ENCODE measurements at regions not wholly inside any gene's neighbourhood (a gene's known extent, or its start where the extent isn't known, plus 50 kb on each side); places are given as distances from the start of the nearest gene placed in this dataset.

DNA sequence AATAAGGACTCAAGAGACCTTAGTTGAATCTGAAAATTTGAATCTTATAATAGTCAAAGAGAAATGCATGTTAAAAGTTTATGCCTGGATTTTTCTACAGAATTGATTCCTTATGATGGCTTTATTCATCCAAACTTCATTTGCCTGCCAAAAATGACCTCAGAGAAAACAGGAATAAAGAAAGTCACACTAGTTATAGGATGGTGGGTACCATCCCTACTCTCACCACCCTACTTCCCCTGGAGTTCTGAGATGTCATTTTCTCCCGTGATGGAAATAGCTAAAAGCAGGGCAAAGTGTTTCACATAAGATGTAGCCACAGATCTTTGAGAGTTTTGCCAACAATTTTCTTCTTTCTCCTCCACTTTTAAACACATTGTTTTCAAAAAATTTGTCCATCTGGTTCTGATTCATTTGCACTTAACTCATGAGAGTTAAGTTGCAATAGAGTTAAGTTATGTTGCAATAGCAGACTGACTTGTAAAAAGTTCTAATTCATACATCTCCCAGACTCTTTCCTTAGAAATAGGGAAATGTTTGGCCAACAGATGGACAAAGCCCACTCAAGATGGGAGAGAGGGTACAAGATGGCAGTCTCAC is 384.6 kb downstream of the PLPP3 start:
- no peak overlapping the region for H3K27ac Mint-ChIP-seq
- no peaks in the 10 kb centered on the region for H3K36me3 Mint-ChIP-seq (ENCODE audit: low read depth)
- no peak overlapping the region for H3K4me3 Mint-ChIP-seq
- CTCF ChIA-PET = no interaction called here
- no peak for DNase-seq
- H3K27me3 Mint-ChIP-seq = no peaks in the 10 kb centered on the region
- POLR2A ChIA-PET = no interaction called here
- H3K4me1 Mint-ChIP-seq = no peaks in the 10 kb centered on the region
- no peaks in the 10 kb centered on the region for H3K9me3 Mint-ChIP-seq

DNA sequence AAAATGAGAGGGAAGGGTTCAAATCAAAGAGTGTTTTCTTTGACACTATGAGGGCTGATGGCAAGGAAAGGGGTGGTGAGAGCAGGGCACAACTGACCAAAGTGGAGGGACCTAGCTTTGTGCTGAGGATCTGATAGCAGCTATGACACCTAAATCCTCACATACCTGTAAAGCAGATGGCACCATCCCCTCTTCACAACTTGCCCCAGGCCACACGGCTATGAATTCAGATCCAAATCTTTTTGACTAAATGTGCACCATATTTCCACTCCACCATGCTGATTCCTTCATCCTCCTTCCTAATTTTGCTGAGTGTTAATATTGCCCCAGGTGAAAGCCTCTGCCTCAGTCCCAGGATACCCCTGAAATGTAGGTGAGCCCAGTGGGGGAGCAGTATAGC is 385.7 kb downstream of the PLPP3 start:
- H3K27me3 Mint-ChIP-seq = no peaks in the 10 kb centered on the region
- H3K4me3 Mint-ChIP-seq = no peak overlapping the region
- no peak overlapping the region for H3K27ac Mint-ChIP-seq
- POLR2A ChIA-PET = no interaction called here
- no peaks in the 10 kb centered on the region for H3K36me3 Mint-ChIP-seq (ENCODE audit: low read depth)
- no peaks in the 10 kb centered on the region for H3K9me3 Mint-ChIP-seq
- no peaks in the 10 kb centered on the region for H3K4me1 Mint-ChIP-seq
- no peak for DNase-seq
- CTCF ChIA-PET = interaction anchor here (0.5 kb wide), 1 partner anchor 493 kb away, joined by 3 read pairs; no protein-coding TSS in a partner anchor

DNA sequence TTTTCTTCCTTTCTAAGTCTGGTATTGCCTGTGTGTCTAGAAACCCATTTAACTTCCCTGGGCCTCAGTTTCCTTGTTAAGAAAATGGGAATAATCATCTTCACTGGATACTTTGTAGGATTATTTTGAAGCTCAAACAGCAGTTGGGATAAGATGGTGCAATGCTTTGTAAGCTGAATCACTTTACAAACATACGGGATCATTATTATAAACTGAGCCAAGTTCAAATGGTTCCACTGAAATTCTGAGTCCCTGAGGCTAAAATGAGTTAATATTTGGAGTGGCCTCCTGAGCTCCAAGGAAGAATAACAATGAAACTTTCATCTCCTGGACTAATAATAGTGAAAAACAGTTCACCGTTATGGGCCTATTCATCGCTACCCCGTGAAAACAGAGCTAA is 388.0 kb downstream of the PLPP3 start:
- Mint-ChIP-seq H3K4me3 (no peak overlapping the region), H3K36me3 (ENCODE audit: low read depth) (no peaks in the 10 kb centered on the region), H3K4me1 (no peaks in the 10 kb centered on the region), H3K9me3 (no peaks in the 10 kb centered on the region), H3K27ac (no peak overlapping the region), H3K27me3 (no peaks in the 10 kb centered on the region)
- ChIA-PET CTCF (no interaction called here), POLR2A (no interaction called here)
- DNase-seq = no peak

DNA sequence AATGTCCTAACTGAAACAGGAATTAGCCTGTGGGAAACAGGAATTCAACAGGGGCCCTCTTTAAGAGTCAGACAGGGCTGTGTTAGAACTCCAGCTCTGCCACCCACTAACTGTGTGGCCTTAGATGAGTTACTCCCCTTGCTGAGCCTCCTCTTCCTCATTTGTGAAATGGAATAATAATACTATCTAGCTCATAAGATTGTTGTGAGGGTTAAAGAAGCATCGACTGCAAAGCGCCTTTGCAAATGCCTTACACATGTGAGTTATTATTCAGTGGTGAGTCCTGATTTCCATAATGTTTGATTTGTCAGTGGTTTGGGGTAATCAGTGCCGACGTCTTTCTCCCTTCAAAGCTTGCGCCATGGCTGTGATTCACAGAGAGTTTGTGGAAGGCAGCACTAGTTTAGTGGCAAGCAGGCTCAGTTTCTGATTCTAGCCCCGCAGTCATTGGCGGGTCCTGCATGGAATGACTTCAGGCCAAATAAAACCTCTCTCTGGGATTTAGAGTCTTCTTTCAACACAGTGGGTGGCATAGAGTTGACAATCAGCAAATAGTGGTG is 388.5 kb downstream of the PLPP3 start:
- POLR2A ChIA-PET = no interaction called here

DNA sequence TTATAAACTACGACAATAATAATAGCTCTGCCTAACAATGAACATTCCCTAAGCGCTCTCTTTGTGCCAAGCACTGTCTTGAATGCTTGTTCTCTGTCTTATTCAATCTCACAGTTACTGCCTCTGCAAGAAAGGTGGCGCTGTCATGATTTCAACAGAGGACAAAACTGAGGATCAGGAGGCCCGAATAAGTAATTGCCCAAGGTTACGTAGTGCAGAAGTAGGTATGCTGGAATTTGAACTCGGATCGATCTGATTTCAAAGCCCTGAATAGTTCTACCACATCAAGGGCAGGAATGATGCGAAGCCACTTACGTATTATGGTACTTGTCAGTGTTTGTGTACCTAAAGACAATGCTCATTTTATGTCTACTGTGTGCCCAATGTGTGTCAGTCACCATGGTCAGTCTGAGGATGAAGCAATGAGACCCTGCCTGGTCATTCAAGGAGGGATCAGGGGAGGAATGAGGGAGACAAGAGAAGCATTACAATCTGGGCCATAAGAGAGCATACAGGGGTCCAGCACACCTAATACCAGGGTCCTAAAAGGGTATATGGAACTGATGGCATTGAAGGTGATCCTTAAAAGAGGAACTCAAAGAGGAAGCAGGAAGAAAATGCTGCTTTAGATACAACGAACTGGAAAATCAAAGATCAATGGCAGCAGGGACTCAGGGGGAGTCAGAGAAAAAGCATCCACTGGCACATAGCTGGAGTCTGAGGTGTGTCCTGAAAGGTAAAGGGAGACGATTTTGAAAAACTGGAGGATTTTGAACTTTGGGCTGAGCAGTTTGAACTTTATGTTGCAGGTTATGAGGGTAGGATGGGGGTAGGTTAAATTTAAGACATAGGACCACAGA is 389.2 kb downstream of the PLPP3 start:
- no peaks in the 10 kb centered on the region for H3K9me3 Mint-ChIP-seq

More for the DNA sequence above, 388.5 kb downstream of the PLPP3 start:
- Mint-ChIP-seq H3K36me3 (ENCODE audit: low read depth) (no peaks in the 10 kb centered on the region), H3K27ac (no peak overlapping the region), H3K4me1 (no peaks in the 10 kb centered on the region), H3K4me3 (no peak overlapping the region), H3K27me3 (no peaks in the 10 kb centered on the region), H3K9me3 (no peaks in the 10 kb centered on the region)
- no peak for DNase-seq
- CTCF ChIA-PET = no interaction called here

DNA sequence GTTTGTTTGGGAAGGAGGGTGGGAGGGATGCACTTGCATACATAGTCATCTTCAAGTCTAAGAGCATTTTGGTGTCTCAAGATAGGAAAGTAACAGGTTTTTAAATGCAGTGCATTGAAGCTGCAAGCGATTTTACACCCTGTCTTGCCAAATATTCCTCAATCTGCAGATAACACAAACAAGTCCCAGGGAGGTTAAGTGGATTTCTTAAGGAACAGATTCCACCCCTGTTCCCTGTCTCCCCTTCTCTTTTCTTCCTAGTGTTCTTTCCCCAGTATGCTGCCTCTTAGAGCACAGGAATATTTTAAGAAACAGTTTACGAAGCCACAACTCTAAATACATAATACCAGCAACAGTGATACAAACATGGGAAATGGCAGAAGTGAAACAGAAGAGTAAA is 389.9 kb downstream of the PLPP3 start:
- Mint-ChIP-seq H3K4me3 (no peak overlapping the region), H3K4me1 (no peaks in the 10 kb centered on the region), H3K36me3 (ENCODE audit: low read depth) (no peaks in the 10 kb centered on the region), H3K9me3 (no peaks in the 10 kb centered on the region), H3K27ac (no peak overlapping the region), H3K27me3 (no peaks in the 10 kb centered on the region)
- CTCF ChIA-PET = no interaction called here
- no peak for DNase-seq
- POLR2A ChIA-PET = no interaction called here

More for the DNA sequence above, 389.2 kb downstream of the PLPP3 start:
- no peaks in the 10 kb centered on the region for H3K4me1 Mint-ChIP-seq
- no peaks in the 10 kb centered on the region for H3K36me3 Mint-ChIP-seq (ENCODE audit: low read depth)
- H3K27me3 Mint-ChIP-seq = no peaks in the 10 kb centered on the region
- H3K27ac Mint-ChIP-seq = no peak overlapping the region
- ChIA-PET CTCF (no interaction called here), POLR2A (no interaction called here)
- no peak overlapping the region for H3K4me3 Mint-ChIP-seq
- no peak for DNase-seq

DNA sequence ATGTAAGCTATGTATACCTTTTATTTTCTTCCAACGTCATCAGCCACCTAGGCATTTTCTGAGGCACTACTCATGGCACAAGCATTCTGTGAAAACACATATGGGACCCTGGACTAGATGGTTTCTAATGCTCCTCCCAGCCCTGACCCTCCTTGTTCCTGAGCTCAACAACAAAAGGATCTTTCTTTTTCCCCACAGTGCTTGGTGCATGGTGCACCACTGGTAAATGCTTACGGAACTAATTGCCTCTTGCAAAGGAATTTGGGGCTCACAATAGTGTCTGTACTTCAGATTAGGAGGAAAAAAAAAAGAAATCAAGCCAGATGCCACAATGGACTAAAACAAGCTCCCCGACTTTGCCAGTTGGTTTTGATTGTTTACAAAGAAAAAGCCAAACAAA is 390.5 kb downstream of the PLPP3 start:
- Mint-ChIP-seq H3K27ac (no peak overlapping the region), H3K36me3 (ENCODE audit: low read depth) (no peaks in the 10 kb centered on the region), H3K4me3 (no peak overlapping the region), H3K4me1 (no peaks in the 10 kb centered on the region), H3K27me3 (no peaks in the 10 kb centered on the region), H3K9me3 (no peaks in the 10 kb centered on the region)
- POLR2A ChIA-PET = no interaction called here
- DNase-seq = no peak
- CTCF ChIA-PET = no interaction called here

DNA sequence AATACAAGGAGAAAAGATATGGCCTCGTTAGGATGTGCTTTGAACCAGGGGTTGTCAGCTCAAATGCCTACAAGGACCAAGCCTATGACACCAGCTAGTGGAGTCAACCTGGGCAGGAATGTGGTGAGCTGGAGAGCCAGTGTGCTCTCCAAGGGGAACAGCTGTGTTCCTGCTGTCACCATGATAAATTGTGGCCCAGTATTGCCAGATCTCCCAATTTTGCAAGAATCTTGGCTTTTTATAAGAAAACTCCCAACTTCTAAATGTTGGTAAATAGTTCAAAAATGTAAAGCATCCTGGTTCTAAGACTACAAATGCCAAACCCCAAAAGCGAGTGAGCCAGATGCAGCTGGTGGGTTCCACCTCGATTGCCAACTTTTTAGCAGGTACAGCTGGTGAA is 391.1 kb downstream of the PLPP3 start:
- no peak for DNase-seq
- CTCF ChIA-PET = no interaction called here
- H3K27me3 Mint-ChIP-seq = no peaks in the 10 kb centered on the region
- no peak overlapping the region for H3K27ac Mint-ChIP-seq
- no peak overlapping the region for H3K4me3 Mint-ChIP-seq
- H3K36me3 Mint-ChIP-seq (ENCODE audit: low read depth) = no peaks in the 10 kb centered on the region
- no peaks in the 10 kb centered on the region for H3K9me3 Mint-ChIP-seq
- POLR2A ChIA-PET = no interaction called here
- H3K4me1 Mint-ChIP-seq = no peaks in the 10 kb centered on the region

DNA sequence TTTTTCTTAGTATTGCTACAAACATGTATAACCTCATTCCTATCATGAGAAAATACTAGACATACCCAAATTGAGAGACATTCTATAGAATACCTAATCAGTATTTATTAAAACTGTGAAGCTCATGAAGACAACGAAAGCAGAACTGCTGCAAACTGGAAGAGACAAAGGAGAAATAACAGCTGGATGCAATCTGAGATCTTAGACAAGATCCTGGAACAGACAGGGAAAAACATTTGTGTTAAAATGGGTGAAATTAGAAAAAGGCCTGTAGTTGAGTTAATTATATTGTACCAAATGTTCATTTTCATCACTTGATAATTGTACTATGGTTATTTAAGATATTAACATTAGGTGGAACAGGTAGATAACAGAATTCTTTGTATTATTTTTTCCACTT is 392.0 kb downstream of the PLPP3 start:
- H3K27ac Mint-ChIP-seq = no peak overlapping the region
- no peaks in the 10 kb centered on the region for H3K4me1 Mint-ChIP-seq
- ChIA-PET CTCF (no interaction called here), POLR2A (no interaction called here)
- H3K36me3 Mint-ChIP-seq (ENCODE audit: low read depth) = no peaks in the 10 kb centered on the region
- no peaks in the 10 kb centered on the region for H3K27me3 Mint-ChIP-seq
- H3K4me3 Mint-ChIP-seq = no peak overlapping the region
- DNase-seq = no peak
- no peaks in the 10 kb centered on the region for H3K9me3 Mint-ChIP-seq

DNA sequence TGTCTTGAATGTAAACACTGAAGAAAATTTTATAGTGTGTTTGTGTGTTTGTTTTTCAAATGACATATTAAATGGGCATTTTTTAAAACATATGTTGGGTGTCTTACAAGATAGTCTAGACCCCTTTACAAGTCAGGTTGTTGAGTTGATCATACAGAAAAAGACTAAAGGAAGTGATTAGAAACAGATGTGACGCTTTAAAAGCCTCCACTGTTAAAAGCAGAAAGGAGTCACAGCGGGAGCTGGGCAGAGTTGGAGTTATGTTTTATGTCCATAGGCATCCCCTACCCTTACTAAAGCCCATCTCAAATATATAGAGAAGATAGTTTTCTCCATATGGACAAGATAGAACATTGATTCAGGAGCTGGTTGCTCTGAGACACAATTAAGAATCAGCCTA is 393.9 kb downstream of the PLPP3 start:
- CTCF ChIA-PET = no interaction called here
- POLR2A ChIA-PET = no interaction called here
- H3K4me3 Mint-ChIP-seq = no peak overlapping the region
- no peaks in the 10 kb centered on the region for H3K36me3 Mint-ChIP-seq (ENCODE audit: low read depth)
- DNase-seq = no peak
- no peaks in the 10 kb centered on the region for H3K9me3 Mint-ChIP-seq
- no peak overlapping the region for H3K27ac Mint-ChIP-seq
- no peaks in the 10 kb centered on the region for H3K4me1 Mint-ChIP-seq
- H3K27me3 Mint-ChIP-seq = no peaks in the 10 kb centered on the region

DNA sequence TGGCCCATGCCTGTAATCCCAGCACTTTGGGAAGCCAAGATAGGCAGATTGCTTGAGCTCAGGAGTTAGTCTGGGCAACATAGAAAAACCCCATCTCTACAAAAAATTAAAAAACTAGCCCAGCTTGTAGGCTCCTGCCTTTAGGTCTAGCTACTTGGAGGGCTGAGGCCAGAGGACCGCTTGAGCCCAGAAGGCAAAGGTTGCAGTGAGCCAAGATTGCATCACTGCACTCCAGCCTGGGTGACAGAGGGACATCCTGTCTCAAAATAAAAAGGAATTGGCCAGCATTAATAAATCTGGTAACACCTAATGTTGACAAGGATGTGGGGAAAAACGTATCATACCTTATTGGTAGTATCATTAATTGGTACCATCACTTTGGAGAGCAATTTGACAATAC is 396.2 kb downstream of the PLPP3 start:
- Mint-ChIP-seq H3K36me3 (ENCODE audit: low read depth) (no peaks in the 10 kb centered on the region), H3K4me3 (no peak overlapping the region), H3K4me1 (no peaks in the 10 kb centered on the region), H3K27ac (no peak overlapping the region), H3K27me3 (no peaks in the 10 kb centered on the region), H3K9me3 (no peaks in the 10 kb centered on the region)
- ChIA-PET POLR2A (no interaction called here), CTCF (no interaction called here)
- DNase-seq = no peak

DNA sequence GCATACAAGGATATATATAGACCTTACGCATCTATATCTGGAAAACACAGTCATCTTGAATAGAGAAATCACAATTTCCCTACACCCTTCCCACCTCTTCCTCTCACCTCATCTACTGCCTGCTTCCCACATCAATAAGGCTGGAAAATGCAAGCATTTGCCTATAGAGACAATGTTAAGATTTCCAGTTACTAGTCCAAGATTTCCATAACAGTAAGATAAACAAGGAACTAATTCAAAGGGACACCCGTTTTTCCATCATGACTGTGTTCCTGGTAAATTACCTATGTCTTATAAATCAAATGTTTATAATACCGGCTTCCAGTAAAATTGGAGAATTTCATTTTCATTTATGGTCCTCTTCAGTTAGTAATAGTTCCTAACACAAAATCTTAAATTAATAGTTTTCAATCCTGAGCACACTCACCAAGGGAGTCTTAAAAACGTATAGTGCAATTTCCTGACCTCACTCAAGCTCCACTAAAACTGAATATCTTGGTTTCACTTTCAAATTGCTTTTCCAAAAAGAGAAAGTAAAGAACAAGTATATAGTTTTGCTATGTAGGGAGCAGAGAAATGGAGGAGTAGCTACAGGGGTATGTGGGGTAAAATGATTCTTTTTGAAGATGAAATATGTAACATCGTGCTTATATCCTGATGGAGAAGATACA is 398.7 kb downstream of the PLPP3 start:
- DNase-seq = no peak
- no peak overlapping the region for H3K4me3 Mint-ChIP-seq
- POLR2A ChIA-PET = no interaction called here
- no peaks in the 10 kb centered on the region for H3K4me1 Mint-ChIP-seq
- no peaks in the 10 kb centered on the region for H3K9me3 Mint-ChIP-seq
- H3K36me3 Mint-ChIP-seq (ENCODE audit: low read depth) = no peaks in the 10 kb centered on the region
- H3K27me3 Mint-ChIP-seq = no peaks in the 10 kb centered on the region
- CTCF ChIA-PET = no interaction called here
- no peak overlapping the region for H3K27ac Mint-ChIP-seq

DNA sequence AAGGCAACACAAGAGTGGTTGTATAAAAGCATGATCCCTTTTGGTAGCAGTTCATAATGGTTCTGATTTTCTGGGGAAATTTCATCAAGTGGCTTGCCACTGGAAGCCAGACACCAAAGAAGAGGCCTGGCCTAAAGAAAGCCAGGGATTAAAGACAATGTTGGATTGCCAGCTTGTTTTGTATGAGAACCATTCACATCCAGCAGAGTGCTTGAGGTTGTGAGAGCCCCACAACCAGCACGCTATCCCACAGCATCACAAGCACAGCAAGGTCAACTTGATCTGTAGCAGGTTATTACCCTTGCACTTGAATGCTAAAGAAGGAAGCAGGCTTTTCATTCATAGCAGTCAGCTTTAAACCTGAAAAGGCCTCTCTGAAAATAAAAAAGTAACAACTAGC is 399.8 kb downstream of the PLPP3 start:
- CTCF ChIA-PET = no interaction called here
- H3K36me3 Mint-ChIP-seq (ENCODE audit: low read depth) = no peaks in the 10 kb centered on the region

More for the DNA sequence above, 399.8 kb downstream of the PLPP3 start:
- H3K27me3 Mint-ChIP-seq = peaks cover 2% of the 10 kb centered on the region
- POLR2A ChIA-PET = no interaction called here
- no peak overlapping the region for H3K27ac Mint-ChIP-seq
- no peak for DNase-seq
- no peaks in the 10 kb centered on the region for H3K4me1 Mint-ChIP-seq
- H3K9me3 Mint-ChIP-seq = no peaks in the 10 kb centered on the region
- no peak overlapping the region for H3K4me3 Mint-ChIP-seq

Data from activated CD4-positive, alpha-beta T cell treated with anti-CD3 and anti-CD28 coated beads, Interleukin-2, amount 10 ng/mL, durations not matched to agents 7 days and 5 days (primary cell).